GM11168 (cell line): ENCODE measurements at regions not wholly inside any gene's neighbourhood (a gene's known extent, or its start where the extent isn't known, plus 50 kb on each side); places are given as distances from the start of the nearest gene placed in this dataset.

Source experiments
- in situ Hi-C: fragments of 300-500 bp; cut with MboI; formaldehyde crosslinking; loops from one replicate; pipeline ENCODE4 v1.12.0; 2022; ENCODE audit warnings: low sequenced_read_pairs; ENCODE audit not compliant: unreplicated experiment

DNA sequence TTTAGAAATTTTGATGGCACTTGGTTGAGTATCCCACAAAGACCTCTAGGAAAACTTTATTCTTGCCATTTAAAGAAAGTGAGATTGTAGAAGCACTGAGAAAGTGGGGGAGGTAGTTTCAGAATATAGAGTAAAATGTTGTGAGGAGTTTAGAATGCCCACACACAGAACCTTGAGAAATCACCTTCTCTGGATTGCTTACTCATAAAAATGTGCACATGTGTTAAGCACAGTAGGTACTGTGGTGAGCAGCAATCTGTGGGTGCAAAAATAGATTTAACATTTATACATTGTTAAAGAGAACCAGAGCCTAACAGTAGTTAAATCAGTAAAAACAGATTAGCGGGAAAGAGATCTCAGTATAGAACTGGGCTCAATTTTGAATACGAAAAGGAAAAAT is 201.2 kb upstream of the NWD2 start:
- in situ Hi-C loops: no loop called here

DNA sequence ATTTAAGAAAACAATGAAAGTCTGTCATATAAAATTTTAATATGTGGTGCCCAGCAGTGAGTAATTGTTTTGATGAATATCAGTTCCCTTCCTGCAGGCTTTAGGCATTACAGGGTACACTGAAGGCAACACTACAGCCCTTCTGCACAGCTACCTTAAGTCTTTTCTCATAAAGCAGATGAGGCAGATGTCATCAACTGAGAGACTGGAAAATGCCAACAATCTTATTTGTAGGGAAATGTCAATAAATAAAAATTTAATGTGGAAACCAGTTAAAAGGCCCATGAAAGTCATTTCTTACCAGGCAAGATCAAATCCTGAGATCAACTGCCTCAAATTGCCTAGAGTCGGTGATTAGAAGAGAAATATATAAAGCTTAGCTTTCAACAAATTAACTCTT is 193.4 kb upstream of the NWD2 start:
- in situ Hi-C loops: no loop called here

DNA sequence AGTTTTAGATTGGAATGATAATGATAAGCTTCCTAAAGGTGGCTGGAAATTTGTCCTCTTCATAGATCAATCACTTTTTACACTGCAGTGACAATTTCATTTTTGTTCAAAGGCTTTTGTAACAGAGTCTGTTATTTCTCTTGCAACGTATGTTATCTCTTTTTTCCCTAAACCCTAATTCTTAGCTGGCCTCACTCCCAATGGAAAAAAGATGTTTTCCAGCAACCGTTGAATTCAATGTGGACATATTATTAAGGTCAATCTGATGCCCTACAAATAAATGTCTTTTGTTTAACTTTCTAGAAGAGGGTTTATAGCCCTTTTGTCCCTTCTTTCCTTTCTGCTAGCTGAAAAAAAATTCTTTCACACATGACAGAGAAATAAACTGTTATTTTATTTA is 192.7 kb upstream of the NWD2 start:
- in situ Hi-C loops: no loop called here

DNA sequence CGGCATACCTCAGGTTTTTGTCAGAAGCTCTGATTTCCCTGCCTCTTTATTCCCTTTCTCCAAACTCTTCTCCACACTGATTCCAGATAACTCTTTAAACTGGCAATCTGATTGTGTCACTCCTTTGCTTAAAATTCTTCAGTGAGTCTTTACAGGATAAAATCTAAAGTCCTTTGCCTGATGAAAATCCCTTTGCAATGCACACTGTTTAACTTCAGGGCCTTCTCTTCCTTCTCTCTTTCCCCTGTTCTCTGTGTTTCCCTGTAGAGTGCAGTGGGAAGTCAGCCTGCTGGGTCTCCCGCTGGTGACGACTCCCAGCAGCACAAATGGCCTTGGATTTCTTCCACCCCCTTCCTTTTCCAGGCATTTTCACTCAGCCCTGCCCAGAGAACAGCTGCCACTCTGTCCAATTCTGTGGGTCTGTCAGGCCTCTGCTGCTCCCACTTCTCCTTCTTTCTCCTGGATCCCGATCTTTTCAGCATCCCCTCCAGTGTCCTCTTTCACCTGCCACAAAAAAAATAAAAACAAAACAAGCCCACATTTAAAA is 189.9 kb upstream of the NWD2 start:
- in situ Hi-C loops: no loop called here

DNA sequence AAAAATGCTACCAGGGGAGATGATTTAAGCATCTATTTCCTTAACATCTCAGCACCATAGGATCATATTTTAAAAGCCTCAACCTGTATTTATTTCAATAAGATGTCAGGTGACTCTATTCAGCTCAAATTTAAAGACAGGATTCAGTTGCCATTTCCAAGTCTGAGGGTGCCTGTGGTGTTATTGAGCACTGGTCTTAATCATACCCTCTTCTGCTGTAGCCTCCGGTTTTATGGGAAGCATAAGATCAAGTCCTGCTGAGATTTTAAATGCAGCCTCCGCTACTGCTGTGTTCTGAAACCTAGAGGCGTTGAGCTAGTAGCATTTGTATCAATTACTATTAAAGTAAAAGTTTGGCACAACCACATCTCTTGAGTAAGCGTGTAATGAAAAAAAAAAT is 185.7 kb upstream of the NWD2 start:
- in situ Hi-C loops: no loop called here

DNA sequence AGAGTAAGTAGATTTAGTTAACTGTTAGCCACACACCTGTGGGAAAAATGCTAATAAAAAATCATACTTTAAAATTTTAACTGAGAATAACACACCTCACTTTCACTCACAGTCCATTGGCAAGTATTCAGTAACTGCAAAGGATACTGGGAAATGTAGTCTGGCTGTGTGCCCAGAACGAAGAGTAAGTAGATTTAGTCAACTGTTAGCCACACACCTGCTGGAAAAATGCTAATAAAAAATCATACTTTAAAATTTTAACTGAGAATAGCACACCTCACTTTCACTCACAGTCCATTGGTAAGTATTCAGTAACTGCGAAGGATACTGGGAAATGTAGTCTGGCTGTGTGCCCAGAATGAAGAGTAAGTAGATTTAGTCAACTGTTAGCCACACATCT is 178.4 kb upstream of the NWD2 start:
- in situ Hi-C loops: no loop called here

DNA sequence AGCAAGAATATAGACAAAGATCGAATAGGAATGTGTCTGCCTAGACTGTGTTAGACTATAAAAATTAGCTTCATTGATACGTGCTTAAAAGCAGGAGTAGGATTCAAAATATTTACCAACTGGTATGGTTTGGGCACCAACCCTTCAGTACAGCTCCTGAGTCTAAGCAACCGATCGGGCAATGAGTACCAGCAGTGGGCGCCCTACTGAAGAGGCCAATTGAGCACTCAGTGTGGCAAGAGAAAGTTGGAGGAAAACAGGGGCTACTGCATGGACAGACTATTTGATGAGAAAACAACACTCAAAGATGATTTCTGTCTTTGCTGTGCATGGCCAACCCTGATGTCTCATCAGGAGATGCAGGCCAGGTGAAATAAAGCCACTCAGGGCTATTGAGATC is 176.0 kb upstream of the NWD2 start:
- in situ Hi-C loops: no loop called here

DNA sequence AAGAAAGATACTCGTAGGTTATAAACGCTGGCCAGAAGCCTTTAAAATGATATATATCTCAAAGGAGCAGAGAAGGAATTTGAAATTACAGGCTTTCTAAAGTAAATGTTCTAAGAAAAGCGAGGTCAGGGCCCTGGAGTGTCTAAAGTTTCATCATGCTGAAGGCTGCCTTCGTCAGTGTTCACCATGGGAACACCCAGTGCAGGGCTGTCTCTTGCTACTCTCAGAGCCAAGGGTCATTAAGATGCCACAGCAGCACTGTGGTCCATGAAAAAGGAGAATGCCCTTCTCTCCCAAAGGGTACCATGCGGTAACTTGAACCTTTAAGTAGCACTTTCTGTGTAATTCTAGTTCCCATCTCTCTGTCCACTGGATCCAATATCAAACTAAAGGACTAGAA is 174.5 kb upstream of the NWD2 start:
- in situ Hi-C loops: no loop called here

DNA sequence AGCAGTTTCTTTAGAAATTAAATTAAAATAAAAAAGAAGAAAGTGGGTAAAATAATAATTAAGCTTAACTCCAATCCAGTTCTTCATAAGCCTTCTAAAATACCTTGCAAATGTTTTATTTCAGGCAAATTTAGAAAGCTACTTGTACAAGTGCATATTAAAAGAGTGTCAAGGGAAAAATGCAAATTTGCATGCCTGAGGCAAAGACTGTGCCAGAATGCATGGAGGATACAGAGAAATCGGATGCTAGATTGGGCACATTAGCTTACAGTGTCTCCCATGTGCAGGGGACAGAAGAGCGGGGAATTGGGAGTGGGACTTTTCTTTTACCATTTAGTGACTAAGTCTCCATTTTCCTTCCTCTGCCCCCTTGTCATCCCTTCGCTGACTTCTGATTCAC is 173.0 kb upstream of the NWD2 start:
- in situ Hi-C loops: no loop called here

DNA sequence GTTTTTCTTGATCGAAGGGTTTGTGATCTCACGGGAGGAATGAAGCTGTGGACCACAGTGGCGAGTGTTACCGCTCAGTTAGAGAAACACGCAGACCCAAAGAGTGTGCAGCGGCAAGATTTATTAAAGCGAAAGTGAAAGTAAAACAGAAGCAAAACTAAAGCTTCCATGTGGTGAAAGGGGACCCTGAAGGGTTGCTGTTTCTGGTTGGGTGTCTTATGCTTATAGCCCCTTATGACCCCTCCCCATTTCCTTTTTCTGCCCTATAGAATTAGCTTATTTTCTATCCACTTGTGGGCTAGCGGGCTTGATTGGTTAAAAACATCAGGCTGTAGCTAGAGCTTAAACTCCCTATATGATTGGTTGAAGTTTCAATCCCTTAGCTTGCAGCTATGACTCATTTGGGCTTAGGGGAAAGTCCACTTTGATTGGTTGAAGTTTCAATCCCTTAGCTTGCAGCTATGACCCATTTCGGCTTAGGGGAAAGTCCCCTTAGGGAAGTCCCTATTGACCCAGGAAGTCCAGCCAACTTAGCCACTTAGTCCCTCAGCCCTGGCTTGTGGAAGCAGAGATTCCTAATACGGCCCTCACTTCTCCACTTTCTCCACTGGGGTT is 171.2 kb upstream of the NWD2 start:
- in situ Hi-C loops: no loop called here

DNA sequence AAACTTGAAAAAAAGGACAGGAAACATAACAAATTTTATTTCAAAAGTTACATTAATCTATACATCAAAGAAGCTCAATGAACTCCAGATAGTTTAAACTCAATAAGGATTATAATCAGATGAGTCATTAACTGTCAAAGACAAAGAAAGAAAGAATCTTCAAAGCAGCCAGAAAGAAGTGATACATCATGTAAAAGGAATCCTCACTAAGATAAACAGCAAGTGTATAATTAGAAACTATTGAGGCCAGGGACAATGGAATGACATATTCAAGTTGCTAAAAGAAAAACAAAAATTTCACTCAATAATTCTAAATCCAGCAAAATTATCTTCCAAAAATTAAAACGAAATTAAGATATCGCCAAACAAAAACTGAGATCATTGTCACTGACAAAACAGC is 161.6 kb upstream of the NWD2 start:
- in situ Hi-C loops: no loop called here

DNA sequence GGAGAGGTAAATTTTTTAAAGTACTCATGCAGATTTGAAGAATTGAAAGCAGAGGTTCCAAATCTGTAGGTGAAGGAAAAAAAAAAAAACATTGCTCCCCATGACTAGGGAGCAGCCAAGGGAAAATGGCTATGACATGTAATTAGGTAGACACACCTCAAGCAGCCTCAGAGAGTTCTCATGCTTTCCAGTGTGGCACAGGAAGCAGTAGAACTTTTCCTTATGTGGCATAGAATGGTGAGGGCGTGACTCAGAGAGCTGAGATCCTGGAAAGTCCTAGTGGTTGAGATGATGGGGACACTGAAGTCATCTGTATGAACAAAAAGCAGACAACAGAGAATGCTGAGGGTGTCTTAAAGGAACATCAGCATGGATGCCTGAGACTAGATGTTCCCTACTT is 148.6 kb upstream of the NWD2 start:
- in situ Hi-C loops: no loop called here

DNA sequence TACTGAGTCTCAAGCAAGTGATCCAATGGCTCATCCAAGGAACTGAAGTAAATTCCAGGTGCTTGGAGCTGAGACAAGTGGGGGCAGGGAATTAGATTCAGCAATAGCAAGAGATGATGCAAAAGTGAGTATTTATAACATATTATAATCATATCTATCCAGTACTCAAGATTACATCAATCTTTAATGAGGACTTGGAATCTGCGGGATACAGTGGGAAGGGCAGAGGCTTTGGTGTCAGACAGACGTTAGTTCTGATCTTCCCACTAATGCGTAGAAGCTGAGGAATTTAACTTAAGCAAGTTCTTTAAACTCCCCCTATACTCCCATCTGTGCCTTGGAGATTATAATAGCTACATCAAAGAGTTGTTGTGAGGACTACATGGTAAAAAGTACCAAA is 143.4 kb upstream of the NWD2 start:
- in situ Hi-C loops: no loop called here

DNA sequence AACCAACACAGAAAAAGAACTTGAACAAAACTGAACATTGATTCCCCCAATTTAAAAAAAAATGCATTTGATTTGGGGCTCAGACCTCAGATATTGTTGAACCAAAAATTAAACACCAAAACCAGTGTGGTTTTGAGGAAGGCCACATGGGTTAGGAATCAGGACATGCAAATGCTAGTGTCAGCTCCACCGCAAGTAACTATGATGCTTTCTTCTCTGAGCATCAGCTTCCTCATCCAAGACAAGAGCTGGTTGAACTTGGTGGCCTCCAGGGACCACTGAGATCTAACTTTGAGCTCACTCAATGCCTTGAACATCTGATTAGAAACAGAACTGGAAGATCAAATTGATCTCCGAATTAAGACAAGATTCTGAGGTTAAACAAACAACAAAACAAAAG is 142.9 kb upstream of the NWD2 start:
- in situ Hi-C loops: no loop called here

DNA sequence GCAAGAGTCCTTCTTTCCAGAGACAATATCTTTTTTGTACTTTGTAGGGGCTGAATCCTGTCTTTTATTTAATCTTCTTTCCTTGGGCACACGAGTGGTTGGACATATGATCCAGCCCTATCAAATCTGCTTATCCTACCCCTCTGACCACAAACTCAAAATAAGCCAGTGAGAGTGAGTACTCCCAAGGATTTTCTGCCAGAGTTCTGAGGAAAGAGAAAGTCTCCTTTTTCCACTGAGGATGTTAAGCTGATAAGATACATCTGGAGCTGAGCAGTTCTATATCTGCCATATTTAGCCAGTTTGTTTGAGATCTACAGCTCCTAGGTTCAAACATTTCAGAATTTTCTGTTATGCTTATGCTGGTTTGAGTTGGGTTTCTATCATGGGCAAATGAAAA is 134.8 kb upstream of the NWD2 start:
- in situ Hi-C loops: no loop called here

DNA sequence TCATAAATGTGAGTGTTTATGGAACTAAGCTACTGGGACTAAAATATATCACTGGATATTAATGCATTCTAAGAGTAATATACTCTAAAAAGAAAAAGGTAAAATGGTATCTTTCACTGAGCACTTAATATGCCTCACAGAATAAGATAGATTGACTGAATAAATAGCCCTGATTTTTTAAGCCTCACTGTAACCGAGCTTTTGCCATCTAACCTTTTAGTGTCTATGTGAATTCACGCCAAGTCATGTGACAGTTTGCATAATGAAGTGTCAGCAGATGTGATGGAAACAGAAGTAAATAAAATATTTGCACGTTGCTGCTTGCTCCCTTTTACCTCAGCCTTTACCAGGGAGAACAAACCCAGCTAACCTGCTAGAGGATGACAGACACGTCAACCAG is 119.7 kb upstream of the NWD2 start:
- in situ Hi-C loops: no loop called here

DNA sequence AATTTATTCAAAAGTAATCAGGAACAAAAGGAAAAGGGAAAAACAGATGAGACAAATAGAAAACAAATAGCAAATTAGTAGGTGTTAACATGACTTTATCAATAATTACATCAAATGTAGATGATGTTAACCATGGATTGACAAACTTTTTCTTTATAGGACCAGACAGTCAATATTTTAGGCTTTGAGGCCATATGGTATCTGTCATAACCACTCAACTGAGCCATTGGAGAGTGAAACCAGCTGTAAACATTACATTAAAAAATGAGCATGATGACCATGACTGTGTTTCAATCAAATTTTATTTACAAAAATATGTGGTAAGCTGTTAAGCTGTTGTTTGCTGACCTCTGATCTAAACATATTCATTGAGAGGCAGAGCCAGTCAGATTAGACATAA is 118.5 kb upstream of the NWD2 start:
- in situ Hi-C loops: no loop called here

DNA sequence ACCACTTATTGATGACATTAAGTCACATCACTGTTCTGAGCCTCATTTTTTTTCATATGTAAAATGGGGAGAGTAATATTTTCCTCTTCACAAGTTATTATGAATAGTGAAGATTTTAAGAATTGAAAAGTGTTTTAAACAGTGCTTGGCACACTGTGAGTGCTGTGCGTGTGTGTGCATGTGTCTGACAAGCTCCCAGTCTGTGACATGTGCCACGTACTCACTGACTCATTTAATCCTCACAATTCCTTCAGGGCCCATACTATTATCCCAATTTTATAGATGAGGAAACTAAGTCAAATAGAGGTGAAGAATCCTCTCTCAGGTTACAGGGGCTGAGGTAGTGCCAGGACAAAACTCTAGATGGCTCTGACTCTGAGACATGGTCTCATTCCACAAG is 114.1 kb upstream of the NWD2 start:
- in situ Hi-C loops: no loop called here

DNA sequence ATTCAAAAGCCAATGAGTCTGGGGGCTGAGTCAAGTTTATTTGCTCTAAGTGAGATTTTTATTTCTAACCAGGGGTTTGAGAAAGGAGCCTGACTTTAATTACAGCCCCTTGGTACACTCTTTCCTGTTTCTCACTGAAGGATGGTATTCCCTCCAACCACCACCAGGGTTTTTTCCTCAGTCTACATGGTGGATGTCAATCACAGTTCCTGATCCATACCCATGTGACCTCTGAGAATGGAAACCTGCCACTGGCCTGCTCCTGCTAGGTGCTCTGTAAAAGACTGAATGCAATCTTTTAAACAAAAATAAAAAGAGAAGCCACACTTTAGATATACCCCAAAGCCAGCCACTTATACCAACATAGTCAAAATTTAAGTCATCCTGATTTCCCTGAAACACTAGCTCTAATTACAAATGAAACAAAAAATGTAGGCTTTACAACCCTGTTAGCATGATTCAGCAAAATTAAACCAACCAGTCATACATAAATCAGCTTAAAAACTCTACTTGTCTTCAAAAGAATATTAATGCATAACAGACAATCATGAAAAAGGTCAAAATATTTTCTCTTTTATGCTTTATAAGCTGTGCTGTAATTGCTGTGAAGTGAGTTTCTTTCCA is 112.1 kb upstream of the NWD2 start:
- in situ Hi-C loops: no loop called here

DNA sequence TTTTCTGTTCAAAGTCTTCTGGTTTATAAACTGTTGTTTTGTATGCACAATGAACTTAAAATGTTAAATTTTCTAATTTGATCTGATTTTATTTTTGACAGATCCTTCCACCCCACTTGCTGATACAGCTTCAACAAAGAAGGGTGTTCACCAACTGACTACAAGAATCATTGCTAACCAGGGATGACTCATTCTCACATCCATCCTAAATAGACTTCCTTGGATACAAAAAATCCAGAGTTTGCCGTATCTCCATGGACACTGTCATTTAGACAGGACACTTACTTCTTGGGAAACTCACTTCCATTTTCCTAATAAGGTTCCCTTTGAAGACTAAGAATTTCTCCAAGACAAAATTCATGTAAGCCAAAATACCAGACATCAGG is 111.6 kb upstream of the NWD2 start:
- in situ Hi-C loops: no loop called here

DNA sequence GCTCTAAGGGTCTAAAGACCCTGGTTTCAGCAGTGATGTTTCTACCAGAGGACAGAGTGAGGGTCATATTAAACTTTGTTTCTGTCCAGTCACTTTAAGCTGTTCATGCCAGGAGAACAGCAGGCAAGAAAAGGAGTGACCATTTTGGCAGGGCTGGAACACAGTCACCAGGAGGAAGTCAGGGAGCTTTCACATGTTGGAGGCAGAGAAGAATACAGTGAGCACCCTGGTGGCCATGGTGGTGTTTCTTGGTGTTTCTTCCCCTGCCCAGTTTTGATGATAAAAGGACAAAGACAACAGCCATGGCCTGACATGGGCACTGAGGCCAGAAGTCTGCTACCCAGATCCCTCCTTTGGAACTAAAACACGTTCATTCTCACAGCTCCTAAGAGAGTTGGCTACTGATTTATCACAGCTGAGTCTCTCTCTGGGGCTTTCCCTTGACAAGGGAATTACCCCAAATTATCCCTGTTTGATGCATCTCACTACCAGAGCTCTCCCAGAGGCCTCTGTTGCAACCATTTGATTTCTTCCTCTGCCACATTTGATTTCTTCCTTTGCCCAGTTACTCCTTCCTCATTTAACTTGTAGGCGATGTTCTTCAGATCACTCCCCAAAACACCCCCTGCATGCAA is 106.4 kb upstream of the NWD2 start:
- in situ Hi-C loops: no loop called here

DNA sequence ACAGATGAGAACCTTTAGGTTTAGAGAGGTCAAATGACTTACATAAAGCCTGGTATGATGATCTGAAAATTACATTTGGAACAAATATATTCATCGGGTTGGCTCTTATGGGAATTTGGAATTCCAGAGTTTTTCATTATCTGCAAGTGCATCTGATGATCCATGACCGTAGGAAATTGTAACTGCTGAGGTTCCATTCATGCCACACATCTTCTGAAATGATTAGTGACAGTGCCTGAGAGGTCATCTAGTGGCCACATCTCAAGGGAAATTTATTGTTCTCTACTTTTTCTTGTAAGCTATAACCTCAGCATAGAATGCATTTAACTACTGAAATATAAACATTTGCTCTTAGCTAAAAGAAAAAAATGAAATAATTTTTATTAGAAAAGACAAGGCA is 105.8 kb upstream of the NWD2 start:
- in situ Hi-C loops: no loop called here
